ENCODE measurements at regions not wholly inside any gene's neighbourhood (a gene's known extent, or its start where the extent isn't known, plus 50 kb on each side); places are given as distances from the start of the nearest gene placed in this dataset.

DNA sequence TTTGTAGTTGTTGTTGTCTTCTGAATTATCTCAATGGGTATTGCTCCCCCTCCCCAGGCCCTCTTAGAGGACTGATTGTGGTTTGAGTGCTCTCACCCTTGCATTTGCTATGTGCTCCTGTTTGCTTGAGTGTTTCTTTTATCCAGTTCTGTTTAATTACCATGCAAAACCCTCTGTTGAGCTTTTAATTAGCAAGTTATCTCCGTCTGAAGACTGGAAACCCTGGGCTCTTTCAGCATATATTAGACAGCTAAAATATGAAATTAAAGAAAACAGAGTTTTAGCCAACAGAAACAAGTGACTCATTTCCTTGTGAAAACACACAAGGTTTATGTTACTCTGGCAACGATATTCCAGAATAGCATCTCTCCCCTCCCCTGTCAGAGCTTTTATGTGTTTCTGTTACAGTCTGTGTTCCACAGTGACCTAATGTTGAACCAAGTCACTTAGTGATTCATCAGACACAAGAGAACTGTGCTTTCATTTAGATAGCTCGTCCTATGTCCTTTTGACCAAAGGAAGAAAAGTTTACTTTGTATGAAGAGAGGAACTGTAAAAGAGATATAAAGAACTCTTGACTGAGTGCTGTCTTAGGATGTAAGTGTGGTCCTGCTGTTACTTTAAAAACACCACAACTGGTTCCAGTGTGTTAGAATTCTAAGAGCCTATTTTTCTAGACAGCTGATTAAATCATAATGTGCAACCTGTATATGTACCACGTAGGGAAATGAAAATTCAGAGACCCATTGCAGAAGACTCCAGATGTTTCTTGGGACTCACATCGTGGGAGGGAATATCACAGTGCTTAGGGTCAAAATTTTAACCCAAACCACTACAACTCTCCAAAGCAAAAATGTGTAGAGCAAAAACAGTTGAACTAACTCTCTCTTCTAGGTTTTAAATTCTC is 172.8 kb upstream of the RBMS1 start:
- TF ChIP-seq, protein P1, sequence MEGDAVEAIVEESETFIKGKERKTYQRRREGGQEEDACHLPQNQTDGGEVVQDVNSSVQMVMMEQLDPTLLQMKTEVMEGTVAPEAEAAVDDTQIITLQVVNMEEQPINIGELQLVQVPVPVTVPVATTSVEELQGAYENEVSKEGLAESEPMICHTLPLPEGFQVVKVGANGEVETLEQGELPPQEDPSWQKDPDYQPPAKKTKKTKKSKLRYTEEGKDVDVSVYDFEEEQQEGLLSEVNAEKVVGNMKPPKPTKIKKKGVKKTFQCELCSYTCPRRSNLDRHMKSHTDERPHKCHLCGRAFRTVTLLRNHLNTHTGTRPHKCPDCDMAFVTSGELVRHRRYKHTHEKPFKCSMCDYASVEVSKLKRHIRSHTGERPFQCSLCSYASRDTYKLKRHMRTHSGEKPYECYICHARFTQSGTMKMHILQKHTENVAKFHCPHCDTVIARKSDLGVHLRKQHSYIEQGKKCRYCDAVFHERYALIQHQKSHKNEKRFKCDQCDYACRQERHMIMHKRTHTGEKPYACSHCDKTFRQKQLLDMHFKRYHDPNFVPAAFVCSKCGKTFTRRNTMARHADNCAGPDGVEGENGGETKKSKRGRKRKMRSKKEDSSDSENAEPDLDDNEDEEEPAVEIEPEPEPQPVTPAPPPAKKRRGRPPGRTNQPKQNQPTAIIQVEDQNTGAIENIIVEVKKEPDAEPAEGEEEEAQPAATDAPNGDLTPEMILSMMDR (conservative IDR thresholded peaks at IDR 0.05): no peak
- TF ChIP-seq ZFX (IDR thresholded peaks at IDR 0.05): no peak

Data from C4-2B (cell line).